ENCODE measurements at regions not wholly inside any gene's neighbourhood (a gene's known extent, or its start where the extent isn't known, plus 50 kb on each side); places are given as distances from the start of the nearest gene placed in this dataset.

DNA sequence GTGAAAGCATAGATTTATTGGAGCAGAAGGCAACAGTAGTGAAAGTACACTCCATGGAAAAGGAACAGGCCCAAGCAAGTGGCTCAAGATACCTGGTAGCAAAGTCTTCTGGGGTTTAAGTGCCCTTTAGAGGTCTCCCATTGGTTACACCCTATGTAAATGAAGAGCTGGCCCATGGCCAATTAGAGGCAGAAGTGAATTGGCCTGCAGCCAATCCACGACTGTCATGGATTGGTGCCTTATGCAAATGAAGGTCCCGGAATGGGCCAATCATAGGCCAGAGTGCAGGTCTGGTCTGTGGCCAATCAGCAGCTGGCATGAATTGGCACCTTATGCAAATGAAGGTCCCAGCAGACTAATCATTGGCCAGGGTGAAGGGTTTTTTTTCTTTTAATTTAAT, 64.2 kb upstream of the PCSK5 start:
- ATAC-seq = no peak
- intact Hi-C loops (cut with DNase I) = no loop called here
- no CpG with 5 or more reads among the region's 2 CpGs for WGBS (ENCODE audit: insufficient coverage, low coverage, low lambda C conversion rate, missing lambda C conversion rate)

DNA sequence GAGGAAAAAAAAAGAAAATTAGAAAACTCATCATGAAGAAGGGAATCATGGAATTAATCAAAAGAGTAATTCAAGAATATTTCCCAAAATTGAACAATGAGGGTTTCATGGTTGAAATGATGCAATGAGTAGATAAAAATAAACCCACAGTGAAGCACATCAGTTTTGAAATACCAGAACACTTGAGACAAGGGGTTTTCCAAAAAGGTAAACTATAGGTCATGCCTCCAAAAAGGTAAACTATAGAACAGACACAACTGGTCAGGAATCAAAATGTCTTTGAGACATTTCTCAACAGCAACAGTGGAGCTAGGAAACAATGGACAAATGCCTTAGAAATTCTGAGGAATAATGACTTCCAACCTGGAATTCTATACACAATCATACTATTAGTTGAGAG, 60.2 kb upstream of the PCSK5 start:
- H3K9me3 ChIP-seq = no peaks in the 10 kb centered on the region
- ATAC-seq (no peak), DNase-seq (no peak)
- intact Hi-C loops (cut with DNase I) = no loop called here
- no peaks in the 10 kb centered on the region for H3K36me3 ChIP-seq
- H3K4me3 ChIP-seq = no peak overlapping the region
- H3K4me1 ChIP-seq = no peaks in the 10 kb centered on the region
- no peaks in the 10 kb centered on the region for H3K27me3 ChIP-seq
- TF ChIP-seq, protein P1, sequence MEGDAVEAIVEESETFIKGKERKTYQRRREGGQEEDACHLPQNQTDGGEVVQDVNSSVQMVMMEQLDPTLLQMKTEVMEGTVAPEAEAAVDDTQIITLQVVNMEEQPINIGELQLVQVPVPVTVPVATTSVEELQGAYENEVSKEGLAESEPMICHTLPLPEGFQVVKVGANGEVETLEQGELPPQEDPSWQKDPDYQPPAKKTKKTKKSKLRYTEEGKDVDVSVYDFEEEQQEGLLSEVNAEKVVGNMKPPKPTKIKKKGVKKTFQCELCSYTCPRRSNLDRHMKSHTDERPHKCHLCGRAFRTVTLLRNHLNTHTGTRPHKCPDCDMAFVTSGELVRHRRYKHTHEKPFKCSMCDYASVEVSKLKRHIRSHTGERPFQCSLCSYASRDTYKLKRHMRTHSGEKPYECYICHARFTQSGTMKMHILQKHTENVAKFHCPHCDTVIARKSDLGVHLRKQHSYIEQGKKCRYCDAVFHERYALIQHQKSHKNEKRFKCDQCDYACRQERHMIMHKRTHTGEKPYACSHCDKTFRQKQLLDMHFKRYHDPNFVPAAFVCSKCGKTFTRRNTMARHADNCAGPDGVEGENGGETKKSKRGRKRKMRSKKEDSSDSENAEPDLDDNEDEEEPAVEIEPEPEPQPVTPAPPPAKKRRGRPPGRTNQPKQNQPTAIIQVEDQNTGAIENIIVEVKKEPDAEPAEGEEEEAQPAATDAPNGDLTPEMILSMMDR (IDR thresholded peaks at IDR 0.05) = no peak
- TF ChIP-seq POLR2A (IDR thresholded peaks at IDR 0.05) = no peak
- H3K27ac ChIP-seq = no peak overlapping the region

More for the DNA sequence above, 64.2 kb upstream of the PCSK5 start:
- H3K4me1 ChIP-seq = no peaks in the 10 kb centered on the region
- TF ChIP-seq POLR2A (IDR thresholded peaks at IDR 0.05) = no peak
- TF ChIP-seq, protein P1 (IDR thresholded peaks at IDR 0.05) = no peak
- no peak for DNase-seq
- no peaks in the 10 kb centered on the region for H3K27me3 ChIP-seq
- no peak overlapping the region for H3K27ac ChIP-seq
- no peaks in the 10 kb centered on the region for H3K36me3 ChIP-seq
- no peaks in the 10 kb centered on the region for H3K9me3 ChIP-seq
- H3K4me3 ChIP-seq = no peak overlapping the region

DNA sequence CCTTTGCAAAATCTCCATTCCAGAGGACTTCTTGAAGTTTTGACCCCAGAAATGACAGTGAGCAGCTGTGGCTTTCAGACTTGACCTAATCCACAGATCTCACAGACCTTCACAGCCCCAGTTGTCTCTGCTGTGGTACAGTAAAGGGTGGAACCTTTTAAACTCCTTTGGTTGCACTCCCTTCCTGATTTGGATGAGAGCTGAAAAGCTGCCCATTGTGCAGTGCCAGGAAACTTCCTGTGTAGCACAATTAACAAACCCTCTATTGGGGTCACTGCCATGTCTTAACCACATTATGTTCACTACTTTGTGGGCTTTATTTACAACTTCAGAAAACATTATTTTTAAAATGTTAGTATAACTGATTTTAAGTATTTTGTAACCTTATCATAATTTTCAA, 56.7 kb upstream of the PCSK5 start:
- DNase-seq = no peak
- ATAC-seq = no peak
- Histone ChIP-seq H3K27me3 (no peaks in the 10 kb centered on the region), H3K27ac (no peak overlapping the region), H3K36me3 (no peaks in the 10 kb centered on the region), H3K9me3 (no peaks in the 10 kb centered on the region), H3K4me3 (no peak overlapping the region), H3K4me1 (no peaks in the 10 kb centered on the region)
- TF ChIP-seq, protein P1 (IDR thresholded peaks at IDR 0.05) = no peak
- no peak for TF ChIP-seq POLR2A (IDR thresholded peaks at IDR 0.05)
- intact Hi-C loops (cut with DNase I) = no loop called here

DNA sequence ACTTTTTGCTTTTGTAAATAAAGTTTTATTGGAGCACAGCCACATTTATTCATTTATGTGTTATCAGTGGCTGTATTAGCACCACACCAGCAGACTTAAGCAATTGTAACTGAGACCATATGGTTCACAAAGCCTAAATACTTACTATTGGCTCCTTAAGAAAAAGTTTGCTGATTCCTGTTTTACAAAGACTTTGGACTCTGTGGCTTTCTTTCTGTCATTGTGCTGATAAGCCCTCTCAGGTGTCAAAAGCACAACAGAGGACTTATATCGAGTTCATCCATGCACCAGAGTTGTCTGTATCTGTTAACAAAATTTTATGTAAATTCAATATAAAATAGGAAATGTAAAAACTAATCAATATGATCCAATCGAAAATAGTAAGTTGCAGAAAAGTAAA, 55.6 kb upstream of the PCSK5 start:
- no peaks in the 10 kb centered on the region for H3K36me3 ChIP-seq
- TF ChIP-seq, protein P1 (IDR thresholded peaks at IDR 0.05) = no peak
- no peak for TF ChIP-seq POLR2A (IDR thresholded peaks at IDR 0.05)
- no peaks in the 10 kb centered on the region for H3K27me3 ChIP-seq
- H3K4me3 ChIP-seq = no peak overlapping the region
- DNase-seq (no peak), ATAC-seq (no peak)
- 24% methylated on average over 2 of the region's 2 CpGs for WGBS (ENCODE audit: insufficient coverage, low coverage, low lambda C conversion rate, missing lambda C conversion rate)
- no peaks in the 10 kb centered on the region for H3K4me1 ChIP-seq
- H3K27ac ChIP-seq = no peak overlapping the region
- intact Hi-C loops (cut with DNase I) = no loop called here
- H3K9me3 ChIP-seq = no peaks in the 10 kb centered on the region

Small RNA genes lying in the stretch of these regions (small RNA-seq; reads per million reads assigned to genes)
- 0 reads per million in 2 experiments for gene RNU6-1228P
